Inflammatory macrophage (primary cell): ENCODE measurements at regions not wholly inside any gene's neighbourhood (a gene's known extent, or its start where the extent isn't known, plus 50 kb on each side); places are given as distances from the start of the nearest gene placed in this dataset.
"Not testable (repeated sequence)": the region's sequence is repeated elsewhere in the genome, so short reads cannot be mapped to it uniquely, and the experiment has no call there.

Experiments used
- DNase-seq, 2 donors: peaks; one replicate each; pipeline ENCODE4 v3.0.0-alpha.2; 2020 to 2022

- DNase-seq = no peak
These were observed 1321.8 kb downstream of the BRD1 start for GRCh38 chr22:48505891-48506290.

- no peak for DNase-seq
These were observed 1323.0 kb downstream of the BRD1 start for GRCh38 chr22:48504519-48505140.

DNA sequence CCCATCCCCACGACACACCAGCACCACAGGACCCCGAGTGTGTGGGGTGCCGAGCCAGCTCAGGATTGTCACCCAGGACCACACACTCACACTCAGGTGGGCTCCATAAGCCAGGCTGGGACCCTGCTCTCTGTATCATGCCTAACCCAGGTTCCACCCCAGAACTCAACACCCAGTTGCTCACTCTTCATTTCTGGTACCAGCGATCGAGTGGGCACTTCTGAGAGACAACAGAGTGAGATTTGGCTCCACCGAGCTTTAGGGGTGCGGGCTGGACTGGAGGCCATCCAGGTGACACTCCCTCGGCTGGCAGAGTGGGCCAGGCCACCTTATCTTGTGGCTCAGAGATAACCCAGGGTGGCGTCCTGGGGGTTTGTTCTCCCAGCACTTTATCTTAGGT is 1323.8 kb downstream of the BRD1 start:
- DNase-seq = no peak

DNA sequence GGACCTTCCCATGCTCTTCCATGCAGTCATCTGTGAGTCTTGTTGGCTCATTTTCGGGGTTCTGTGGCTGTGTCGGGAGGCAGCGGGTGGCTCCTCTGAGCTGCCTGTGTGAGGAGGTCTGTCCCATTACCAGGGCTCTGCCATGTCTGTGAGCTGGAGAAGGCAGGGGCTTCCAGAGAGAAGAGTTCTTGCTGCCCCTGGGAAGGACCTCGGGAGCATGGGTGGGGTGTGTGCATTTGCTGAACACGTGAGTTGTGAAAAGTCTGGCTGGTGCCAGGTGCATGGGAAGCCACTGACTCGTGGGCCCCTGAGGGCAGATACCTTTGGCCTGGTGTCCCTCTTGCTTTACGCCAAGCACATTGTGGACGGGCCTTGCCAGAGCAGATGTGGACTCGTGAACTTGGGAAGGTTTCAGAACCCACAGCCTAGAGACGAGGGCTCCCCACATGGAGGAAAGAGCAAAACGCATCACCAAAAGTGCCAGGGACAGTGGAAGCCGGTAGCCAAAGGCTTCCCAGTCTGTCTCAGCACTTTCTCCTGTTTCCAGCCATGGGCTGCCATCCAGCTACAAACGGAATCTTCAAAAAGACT is 1324.5 kb downstream of the BRD1 start:
- DNase-seq = no peak

DNA sequence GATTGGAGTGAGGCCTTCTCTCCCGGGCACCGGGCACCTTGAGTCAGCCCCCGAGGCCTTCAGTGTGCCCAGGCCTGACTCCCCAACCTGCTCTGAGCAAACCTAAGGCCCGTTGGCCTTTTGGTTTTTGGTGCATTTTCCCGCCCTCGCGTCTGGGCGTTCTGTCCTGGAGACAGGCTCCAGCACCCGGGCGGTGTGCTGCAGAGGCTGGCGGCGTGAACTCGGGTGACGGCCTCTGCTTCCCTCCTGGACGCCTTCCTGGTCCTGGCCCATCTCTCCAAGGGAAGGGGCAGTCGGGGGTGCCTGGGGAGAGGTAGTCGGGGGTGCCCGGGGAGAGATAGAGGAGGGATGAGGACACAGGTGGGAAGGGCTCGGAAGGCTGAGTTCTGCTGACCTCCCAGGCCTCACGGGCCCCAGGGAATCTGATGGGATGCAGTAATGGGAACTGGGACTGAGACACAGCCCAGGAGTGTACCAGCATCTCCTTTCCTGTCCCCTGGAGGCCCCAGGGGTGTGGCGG is 1326.4 kb downstream of the BRD1 start:
- no peak for DNase-seq

DNA sequence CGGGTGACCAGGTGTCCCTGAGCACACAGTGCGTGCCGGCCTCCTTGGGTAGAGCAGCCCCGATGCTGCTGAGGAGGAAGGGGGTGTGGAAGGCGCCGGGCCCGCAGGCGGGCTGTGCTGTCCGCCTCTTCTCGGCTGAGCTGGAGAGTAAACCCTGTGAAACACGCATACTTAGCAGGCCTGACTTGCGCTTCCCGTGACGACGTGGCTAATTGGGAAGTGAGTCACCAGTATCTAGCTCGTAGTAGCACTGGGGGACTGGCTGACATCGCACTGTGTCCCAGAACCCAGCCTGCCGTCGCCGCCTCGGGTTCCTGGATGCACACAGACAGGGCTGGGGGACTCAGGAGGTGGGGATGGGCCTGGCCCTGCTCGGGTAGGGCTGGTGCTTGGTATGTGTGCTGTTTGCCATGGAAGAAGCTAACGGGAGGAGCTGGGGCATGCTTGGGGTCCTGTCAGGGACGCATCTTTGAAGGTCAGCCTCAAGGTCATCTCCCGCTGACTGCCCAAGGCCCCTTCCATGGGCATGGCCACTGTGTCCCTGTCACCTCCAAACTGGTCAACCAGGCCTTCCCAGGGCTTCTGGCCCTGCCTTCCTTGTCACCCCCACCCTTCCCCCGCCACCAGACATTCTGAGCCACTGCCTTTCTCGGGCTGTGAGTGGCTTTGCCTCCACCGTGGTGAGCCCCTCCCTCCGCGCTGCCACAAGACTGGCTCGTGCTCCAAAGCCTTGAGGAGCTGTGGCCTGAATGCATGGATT is 1327.0 kb downstream of the BRD1 start:
- no peak for DNase-seq

- DNase-seq = no peak
These were observed 1327.9 kb downstream of the BRD1 start for GRCh38 chr22:48499456-48500425.

GRCh38 chr22:48498526-48499331 is 1328.9 kb downstream of the BRD1 start:
- no peak for DNase-seq

DNA sequence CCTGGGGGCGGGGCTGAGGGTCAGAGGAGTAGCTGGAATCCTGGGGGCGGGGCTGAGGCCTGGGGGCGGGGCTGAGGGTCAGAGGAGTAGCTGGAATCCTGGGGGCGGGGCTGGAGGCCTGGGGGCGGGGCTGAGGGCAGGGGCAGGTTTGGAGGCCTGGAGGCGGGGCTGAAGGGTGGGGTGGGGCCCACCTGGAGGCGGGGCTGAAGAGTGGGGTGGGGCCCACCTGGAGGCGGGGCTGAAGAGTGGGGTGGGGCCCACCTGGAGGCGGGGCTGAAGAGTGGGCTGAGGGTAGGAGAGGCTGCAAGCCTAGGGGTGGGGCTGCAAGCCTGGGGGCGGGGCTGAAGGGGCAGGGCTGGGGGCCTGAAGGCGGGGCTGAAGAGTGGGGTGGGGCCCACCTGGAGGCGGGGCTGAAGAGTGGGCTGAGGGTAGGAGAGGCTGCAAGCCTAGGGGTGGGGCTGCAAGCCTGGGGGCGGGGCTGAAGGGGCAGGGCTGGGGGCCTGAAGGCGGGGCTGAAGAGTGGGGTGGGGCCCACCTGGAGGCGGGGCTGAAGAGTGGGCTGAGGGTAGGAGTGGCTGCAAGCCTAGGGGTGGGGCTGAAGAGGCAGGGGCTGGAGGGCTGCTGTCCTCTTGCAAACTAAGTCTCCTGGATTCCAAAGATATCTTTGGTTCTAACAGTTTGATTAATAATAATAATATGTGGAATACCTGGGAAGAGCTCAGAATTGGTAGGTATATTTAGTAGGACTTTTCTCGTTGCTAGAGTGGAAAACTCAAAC is 1329.7 kb downstream of the BRD1 start:
- DNase-seq = not testable (repeated sequence)

DNA sequence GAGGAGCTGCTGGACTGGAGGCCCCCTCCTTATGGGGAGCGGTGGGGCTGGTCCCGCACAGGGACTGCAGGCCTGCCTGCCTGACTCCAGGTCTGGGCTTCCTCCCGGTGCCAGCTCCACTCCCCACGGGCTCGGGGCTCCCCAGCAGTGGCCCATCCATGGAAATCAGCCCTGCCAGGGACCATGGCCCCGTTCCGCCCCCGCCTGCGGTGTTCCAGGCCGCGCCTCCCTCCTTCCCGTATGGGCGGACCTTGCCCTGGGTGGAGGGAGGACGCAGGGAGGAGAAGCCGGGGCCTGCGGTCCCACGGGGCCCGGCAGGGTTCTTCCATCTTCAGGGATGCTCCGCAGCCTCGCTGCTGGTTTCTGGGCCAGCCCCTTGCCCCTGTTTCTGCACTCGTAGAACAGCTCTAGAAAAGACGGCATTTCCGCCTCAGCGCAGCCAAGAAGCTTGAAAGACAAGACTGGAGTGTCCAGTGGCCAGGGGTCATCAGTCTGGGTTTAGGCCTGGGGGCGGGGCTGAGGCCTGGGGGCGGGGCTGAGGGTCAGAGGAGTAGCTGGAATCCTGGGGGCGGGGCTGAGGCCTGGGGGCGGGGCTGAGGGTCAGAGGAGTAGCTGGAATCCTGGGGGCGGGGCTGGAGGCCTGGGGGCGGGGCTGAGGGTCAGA is 1330.6 kb downstream of the BRD1 start:
- DNase-seq = no peak

DNA sequence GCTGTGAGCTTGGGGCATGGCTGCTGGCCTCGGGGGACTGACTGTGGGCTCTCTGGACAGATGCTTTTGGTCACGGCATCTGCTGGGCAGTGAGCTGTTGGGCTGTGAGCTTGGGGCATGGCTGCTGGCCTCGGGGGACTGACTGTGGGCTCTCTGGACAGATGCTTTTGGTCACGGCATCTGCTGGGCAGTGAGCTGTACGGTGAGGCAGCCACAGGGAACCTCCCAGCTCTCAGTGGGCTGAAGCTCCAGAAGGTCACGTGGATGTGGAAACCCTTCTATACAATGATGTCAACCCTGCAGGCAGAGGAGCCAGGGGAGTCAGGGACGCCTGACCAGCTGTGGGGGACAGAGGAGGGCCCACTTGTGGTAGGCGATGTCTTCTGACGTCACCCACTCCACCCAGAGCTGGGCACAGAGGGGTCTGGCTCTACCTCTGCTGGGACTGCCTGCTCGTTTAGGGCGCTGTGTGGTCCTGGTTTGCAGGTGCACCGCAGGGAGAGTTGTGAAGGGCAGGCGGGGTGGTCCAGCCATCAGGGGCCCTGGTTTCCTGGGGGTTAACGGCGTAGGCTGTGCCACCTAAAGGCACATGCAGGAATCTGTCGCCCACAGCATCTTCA is 1331.3 kb downstream of the BRD1 start:
- DNase-seq = no peak

GRCh38 chr22:48495751-48496080 is 1332.0 kb downstream of the BRD1 start:
- DNase-seq = no peak

DNA sequence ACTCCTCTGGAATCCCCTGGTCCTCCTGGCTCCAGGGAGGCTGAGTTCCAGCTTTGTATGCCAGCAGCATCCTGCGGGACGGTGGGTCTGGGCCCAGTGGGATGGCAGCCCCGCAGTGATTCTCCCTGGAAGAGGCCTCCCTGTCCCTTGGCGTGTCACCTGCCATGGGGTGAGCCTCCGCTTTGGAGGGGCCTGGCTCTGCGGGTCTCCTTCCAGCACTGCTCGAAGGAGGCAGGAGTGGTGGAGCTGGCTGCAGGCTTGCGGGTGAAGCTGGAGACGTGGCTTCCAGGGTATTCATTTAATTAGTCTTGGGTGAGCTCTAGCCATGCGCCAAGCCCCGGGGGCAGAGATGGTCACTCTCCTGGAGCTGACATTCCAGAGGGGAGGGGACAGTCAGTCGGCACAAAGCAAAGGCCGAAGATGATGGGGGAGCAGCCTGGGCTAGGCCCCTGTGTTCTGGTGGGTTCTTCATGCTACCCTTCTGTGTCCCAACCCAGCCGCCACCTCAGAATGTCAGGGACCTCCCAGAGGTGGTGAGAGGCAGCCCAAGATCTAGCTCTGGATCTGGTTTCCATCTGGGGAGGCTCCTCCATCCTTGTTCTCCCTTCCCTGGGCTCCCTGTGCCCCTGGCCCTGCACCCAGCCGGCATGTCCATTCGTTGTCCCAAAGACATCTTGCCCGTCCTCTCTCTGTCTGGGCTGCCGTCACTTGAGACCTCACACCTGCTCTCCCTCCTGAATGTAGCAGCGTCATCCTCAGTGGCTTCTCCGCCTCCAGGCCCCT is 1332.5 kb downstream of the BRD1 start:
- DNase-seq = no peak

DNA sequence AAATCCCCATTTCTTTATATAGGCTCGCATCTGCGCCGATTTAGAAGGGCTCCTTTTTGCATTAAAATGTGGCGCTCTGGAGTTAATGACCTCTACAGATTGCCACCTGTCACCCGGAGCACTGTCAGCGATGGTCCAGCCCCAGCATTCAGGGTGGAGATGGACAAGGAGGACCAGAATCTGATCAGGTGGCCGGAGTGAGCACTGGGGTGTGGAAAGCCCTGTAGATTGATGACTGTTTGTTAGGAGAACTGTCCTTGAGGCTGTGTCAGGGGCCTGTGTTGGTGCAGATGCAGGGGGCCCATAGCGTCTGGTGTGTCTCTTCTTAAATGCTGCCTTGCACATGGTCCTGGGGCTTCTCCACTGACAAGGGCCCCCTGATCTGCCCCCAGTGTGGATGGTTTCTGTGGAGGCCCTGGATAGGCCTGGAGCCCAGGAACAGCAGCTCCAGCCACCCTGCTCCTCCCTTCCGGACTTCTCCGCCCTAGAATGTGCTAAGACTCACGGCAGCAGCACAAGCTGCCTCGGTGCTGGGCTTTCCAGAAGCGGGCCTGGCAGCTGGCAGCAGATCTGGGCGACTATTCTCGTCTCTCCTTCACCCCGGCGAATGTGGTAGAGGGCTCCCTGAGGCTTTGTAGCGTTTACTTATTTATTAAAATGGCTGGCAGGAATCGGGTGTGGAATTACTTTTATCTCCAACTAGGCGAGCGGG is 1333.3 kb downstream of the BRD1 start:
- DNase-seq = no peak

DNA sequence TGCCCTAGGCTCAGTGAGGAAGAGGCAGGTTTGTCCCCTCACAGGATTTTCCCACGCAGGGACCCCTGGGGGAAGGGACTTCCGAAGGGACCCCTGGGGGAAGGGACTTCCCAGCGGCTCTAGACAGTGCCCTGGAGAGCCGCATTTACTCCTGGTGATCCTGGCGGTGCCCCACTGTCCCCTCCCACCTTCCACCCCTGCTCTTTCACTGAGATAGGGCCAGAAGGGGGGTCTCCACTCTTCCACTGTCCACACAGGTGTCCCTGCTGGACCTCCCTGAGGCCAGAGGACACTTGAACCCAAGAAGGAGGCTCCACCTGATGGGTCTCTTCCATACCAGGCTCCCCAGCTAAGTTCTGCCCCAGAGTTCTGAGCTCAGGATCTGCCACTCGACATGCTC is 1333.9 kb downstream of the BRD1 start:
- no peak for DNase-seq

GRCh38 chr22:48492366-48493320 is 1335.0 kb downstream of the BRD1 start:
- DNase-seq = peak; percentile 52 to 62

- DNase-seq = no peak
These were observed 1336.2 kb downstream of the BRD1 start for GRCh38 chr22:48491451-48491941.
